ENCODE measurements at regions not wholly inside any gene's neighbourhood (a gene's known extent, or its start where the extent isn't known, plus 50 kb on each side); places are given as distances from the start of the nearest gene placed in this dataset.

DNA sequence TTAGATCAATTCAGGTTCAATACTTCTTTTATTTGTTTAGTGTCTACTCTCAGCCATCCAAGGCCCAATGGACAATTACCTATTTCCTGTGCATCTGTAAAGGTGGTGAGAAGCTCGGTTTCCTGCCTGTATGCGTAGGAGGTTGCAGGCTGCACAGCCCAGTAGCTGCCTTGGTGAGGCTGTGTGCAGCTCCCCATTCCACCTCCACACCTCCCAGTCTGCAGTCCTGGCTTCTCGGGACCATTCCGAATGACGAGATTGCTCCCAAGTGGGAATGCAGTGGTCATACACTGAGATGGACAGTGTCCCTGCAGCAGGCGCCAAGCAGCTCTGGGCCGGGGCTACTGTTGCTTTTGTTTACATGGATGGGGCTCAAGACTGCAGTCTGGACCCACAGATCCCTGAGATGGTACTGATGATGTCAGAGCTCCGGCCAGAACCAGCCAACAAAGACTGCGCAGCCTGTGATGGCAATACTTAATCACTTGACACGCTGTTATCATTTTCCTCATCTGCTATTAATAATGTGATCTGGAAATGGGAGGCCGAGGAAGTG lies 206.1 kb upstream of the IRX1 start:
- TF ChIP-seq SP1 (IDR thresholded peaks at IDR 0.05) = no peak
- no peak for TF ChIP-seq FOXM1 (IDR thresholded peaks at IDR 0.05; ENCODE audit: borderline replicate concordance)
- TF ChIP-seq NFRKB (IDR thresholded peaks at IDR 0.05) = no peak
- no peak for TF ChIP-seq LEF1 (IDR thresholded peaks at IDR 0.05; ENCODE audit: borderline replicate concordance)
- TF ChIP-seq, protein P1, sequence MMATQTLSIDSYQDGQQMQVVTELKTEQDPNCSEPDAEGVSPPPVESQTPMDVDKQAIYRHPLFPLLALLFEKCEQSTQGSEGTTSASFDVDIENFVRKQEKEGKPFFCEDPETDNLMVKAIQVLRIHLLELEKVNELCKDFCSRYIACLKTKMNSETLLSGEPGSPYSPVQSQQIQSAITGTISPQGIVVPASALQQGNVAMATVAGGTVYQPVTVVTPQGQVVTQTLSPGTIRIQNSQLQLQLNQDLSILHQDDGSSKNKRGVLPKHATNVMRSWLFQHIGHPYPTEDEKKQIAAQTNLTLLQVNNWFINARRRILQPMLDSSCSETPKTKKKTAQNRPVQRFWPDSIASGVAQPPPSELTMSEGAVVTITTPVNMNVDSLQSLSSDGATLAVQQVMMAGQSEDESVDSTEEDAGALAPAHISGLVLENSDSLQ (IDR thresholded peaks at IDR 0.05) = no peak
- ChIA-PET POLR2A (no interaction called here), CTCF (no interaction called here)
- DNase-seq (ENCODE audit: extremely low spot score) = no peak

DNA sequence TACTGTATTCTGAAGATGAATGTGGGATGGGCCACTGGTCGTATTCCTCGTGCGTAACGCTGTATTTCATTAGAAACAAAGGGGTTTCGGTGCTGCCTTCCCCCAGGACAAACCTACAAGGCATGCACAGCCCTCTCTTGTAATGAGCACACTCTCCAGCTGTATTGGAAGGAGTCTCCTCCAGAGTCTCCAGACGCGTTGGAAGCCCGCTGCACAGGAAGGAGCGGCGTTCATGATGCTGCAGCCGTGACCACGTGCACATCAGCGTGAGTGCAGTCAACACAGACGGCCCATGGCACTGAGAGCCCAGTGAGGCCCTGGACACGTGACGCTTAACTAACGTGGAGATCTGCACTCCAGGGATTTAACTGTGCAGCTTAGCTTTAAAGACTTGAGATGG lies 209.0 kb upstream of the IRX1 start:
- no peak for DNase-seq (ENCODE audit: extremely low spot score)
- ChIA-PET CTCF (no interaction called here), POLR2A (no interaction called here)
- TF ChIP-seq, protein P1 (IDR thresholded peaks at IDR 0.05) = no peak
- TF ChIP-seq ELF4 (IDR thresholded peaks at IDR 0.05) (no peak), HDGF (IDR thresholded peaks at IDR 0.05; ENCODE audit: borderline replicate concordance) (no peak), ARNT (IDR thresholded peaks at IDR 0.05) (no peak)

DNA sequence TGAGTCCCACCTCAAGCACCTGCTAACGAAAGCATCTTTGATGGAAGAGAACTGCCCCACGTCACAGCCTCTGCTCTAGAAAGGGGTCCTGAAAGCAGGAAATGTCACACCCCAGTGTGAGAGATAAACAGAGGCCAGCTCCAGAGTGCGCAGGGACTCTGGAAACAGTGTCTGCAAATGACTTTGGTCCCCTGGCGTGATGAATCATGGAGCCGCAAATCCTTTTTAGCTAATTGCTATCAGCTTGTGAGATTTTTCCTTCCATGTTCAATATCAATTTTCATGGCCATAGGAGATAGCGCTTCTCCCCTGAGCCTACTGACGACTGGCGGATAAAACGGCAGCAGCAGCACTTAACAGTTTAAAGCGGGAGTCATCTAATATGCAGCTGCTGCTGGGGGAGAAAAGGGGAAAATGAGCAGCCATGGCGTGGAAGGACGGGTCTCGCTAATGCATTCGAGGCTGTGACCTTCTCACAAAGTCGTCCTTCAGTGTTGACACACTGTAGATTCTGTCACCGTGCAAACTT lies 209.6 kb upstream of the IRX1 start:
- no peak for DNase-seq (ENCODE audit: extremely low spot score)
- no peak for TF ChIP-seq ELF4 (IDR thresholded peaks at IDR 0.05)
- TF ChIP-seq ARNT (IDR thresholded peaks at IDR 0.05) = no peak
- TF ChIP-seq L3MBTL2 (conservative IDR thresholded peaks at IDR 0.05) = no peak
- TF ChIP-seq, protein P1 (IDR thresholded peaks at IDR 0.05) = no peak
- TF ChIP-seq SUZ12 (IDR thresholded peaks at IDR 0.05) = no peak
- TF ChIP-seq TARDBP (IDR thresholded peaks at IDR 0.05) = no peak
- POLR2A ChIA-PET = no interaction called here
- CTCF ChIA-PET = no interaction called here

DNA sequence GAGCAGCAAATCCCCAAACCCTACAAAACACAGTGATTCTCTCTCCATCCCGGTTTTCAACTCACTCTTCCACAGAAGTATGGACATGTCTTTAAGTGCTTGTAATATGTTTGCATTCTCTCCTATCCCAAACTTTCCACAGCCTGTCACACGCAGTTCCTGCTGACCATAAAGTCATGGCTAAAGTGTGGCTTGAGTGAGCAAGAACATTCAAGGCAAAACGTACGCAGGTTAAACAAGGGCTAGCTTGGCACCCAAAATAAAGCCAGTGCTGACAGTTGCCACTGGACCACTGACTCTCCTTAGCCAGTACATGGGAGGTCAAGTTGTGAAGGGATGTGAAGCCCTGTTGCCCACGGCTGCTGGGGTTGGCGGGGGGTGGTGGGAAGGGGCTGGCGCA lies 211.1 kb upstream of the IRX1 start:
- TF ChIP-seq BHLHE40 (IDR thresholded peaks at IDR 0.05; ENCODE audit: borderline replicate concordance) = no peak
- ChIA-PET POLR2A (no interaction called here), CTCF (no interaction called here)
- DNase-seq (ENCODE audit: extremely low spot score) = no peak

DNA sequence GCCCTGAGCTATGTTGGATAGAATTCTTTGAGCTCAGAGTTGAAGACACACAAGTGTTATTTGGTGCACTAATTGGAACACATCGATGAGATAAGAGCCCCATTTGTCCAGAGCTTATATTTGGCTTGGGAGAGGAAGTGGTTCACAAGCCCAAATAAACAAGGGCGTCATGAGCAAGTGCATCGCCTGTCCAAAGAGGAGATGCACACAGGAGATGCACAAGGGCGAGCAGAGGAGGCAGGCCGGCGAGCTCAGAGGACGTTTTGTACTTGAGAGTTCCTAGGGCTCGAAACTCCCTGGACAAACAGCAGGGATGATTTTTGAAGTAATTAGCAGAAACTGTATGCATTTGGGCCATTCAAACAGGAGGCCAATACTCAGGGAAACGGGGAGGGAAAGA lies 212.8 kb upstream of the IRX1 start:
- POLR2A ChIA-PET = no interaction called here
- no peak for DNase-seq (ENCODE audit: extremely low spot score)
- TF ChIP-seq CTBP1 (IDR thresholded peaks at IDR 0.05; ENCODE audit: borderline replicate concordance) (no peak), FOXM1 (IDR thresholded peaks at IDR 0.05; ENCODE audit: borderline replicate concordance) (no peak), FOXA1 (IDR thresholded peaks at IDR 0.05) (no peak), HDGF (IDR thresholded peaks at IDR 0.05; ENCODE audit: borderline replicate concordance) (no peak), TARDBP (IDR thresholded peaks at IDR 0.05) (no peak), BHLHE40 (IDR thresholded peaks at IDR 0.05; ENCODE audit: borderline replicate concordance) (no peak), NFRKB (IDR thresholded peaks at IDR 0.05) (no peak)
- CTCF ChIA-PET = no interaction called here

DNA sequence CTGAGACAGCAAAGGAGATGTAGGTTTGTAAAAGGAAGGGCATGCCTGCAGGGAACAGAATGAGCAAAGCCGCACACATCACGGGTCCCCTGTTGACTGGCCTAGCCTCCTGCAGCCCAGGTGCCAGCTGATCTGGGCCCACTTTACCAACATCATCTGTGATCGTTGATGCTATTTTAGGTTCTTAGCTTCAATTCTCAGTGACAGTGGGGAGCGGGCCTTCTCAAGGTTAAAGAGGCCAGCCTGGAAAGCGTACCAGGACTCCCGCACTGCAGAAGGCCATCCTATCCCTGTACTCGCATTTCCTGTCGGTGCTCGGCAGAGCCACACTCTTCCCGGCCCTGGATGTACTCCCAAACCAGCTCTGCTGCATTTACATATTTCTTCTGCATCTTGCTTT lies 213.5 kb upstream of the IRX1 start:
- CTCF ChIA-PET = no interaction called here
- POLR2A ChIA-PET = no interaction called here
- DNase-seq (ENCODE audit: extremely low spot score) = no peak
- no peak for TF ChIP-seq ZNF384 (IDR thresholded peaks at IDR 0.05)
- no peak for TF ChIP-seq ELF4 (IDR thresholded peaks at IDR 0.05)
- TF ChIP-seq LEF1 (IDR thresholded peaks at IDR 0.05; ENCODE audit: borderline replicate concordance) = no peak
- no peak for TF ChIP-seq CTBP1 (IDR thresholded peaks at IDR 0.05; ENCODE audit: borderline replicate concordance)
- TF ChIP-seq L3MBTL2 (conservative IDR thresholded peaks at IDR 0.05) = no peak
- no peak for TF ChIP-seq ARNT (IDR thresholded peaks at IDR 0.05)
- TF ChIP-seq BHLHE40 (IDR thresholded peaks at IDR 0.05; ENCODE audit: borderline replicate concordance) = no peak
- no peak for TF ChIP-seq NFRKB (IDR thresholded peaks at IDR 0.05)
- TF ChIP-seq HDGF (IDR thresholded peaks at IDR 0.05; ENCODE audit: borderline replicate concordance) = no peak
- TF ChIP-seq SUZ12 (IDR thresholded peaks at IDR 0.05) = no peak
- no peak for TF ChIP-seq FOXA1 (IDR thresholded peaks at IDR 0.05)
- no peak for TF ChIP-seq SP1 (IDR thresholded peaks at IDR 0.05)

DNA sequence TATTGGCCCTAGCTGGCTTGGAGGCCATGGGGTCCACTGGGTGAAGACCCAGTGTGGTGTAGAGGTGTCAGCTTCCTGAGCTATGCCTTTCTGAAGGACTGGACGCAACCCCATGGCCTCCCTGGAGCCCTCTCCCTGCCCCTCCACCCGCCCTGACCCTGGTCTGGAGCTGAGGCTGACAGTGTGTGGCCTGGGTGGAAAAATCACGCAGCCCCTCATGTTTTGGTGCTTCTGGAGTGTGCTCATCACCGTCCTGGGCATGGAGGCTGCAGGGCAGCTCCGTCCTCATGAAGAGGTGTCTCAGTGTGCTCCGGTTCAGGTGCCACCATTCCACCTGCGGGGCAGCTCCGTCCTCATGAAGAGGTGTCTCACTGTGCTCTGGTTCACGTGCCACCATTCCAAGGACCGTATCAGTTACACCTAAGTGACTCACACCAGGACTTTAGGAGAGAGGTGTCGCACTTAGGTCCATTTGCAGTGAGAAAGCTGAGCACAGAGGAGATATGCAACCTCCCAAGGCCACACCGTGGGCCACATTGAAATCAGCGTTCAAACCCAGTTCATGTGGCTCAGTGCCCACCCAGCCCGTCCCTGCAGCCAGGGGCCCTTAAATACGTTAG lies 214.3 kb upstream of the IRX1 start:
- TF ChIP-seq BHLHE40 (IDR thresholded peaks at IDR 0.05; ENCODE audit: borderline replicate concordance) (no peak), ARNT (IDR thresholded peaks at IDR 0.05) (no peak), FOXM1 (IDR thresholded peaks at IDR 0.05; ENCODE audit: borderline replicate concordance) (no peak), SUZ12 (IDR thresholded peaks at IDR 0.05) (no peak)
- POLR2A ChIA-PET = no interaction called here
- no peak for DNase-seq (ENCODE audit: extremely low spot score)
- CTCF ChIA-PET = no interaction called here

DNA sequence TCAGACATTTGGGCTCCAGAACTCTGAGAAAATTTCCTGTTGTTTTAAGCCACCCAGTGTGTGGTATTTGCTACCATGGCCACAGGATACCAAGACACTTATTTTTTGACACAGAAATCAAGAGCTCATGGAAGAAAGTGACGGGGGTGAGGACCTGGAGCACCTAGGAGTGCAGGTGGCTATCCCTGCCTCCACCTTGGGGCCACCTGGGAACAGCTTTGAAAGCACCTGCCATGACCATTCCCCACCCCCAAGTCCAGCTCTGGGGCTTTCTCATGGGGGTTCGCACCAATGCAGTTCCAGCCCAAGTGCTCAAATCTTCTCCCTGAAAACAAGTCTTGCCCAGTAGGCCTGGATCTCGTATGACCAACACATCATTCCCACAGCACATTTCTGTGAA lies 214.9 kb upstream of the IRX1 start:
- DNase-seq (ENCODE audit: extremely low spot score) = no peak
- no peak for TF ChIP-seq SUZ12 (IDR thresholded peaks at IDR 0.05)
- TF ChIP-seq CTBP1 (IDR thresholded peaks at IDR 0.05; ENCODE audit: borderline replicate concordance) = no peak
- no peak for TF ChIP-seq HDGF (IDR thresholded peaks at IDR 0.05; ENCODE audit: borderline replicate concordance)
- TF ChIP-seq ZNF384 (IDR thresholded peaks at IDR 0.05) = no peak
- TF ChIP-seq L3MBTL2 (conservative IDR thresholded peaks at IDR 0.05) = no peak
- TF ChIP-seq NFRKB (IDR thresholded peaks at IDR 0.05) = no peak
- TF ChIP-seq ARNT (IDR thresholded peaks at IDR 0.05) = no peak
- no peak for TF ChIP-seq SP1 (IDR thresholded peaks at IDR 0.05)
- TF ChIP-seq FOXK2 (IDR thresholded peaks at IDR 0.05) = no peak
- no peak for TF ChIP-seq LEF1 (IDR thresholded peaks at IDR 0.05; ENCODE audit: borderline replicate concordance)
- no peak for TF ChIP-seq TARDBP (IDR thresholded peaks at IDR 0.05)
- ChIA-PET CTCF (interaction anchor here (0.7 kb wide), 1 partner anchor 295 kb away, joined by 3 read pairs; no protein-coding TSS in a partner anchor), POLR2A (no interaction called here)

All from HEK293T (cell line).